GM10266 (cell line): ENCODE measurements at regions not wholly inside any gene's neighbourhood (a gene's known extent, or its start where the extent isn't known, plus 50 kb on each side); places are given as distances from the start of the nearest gene placed in this dataset.
"Not testable (repeated sequence)": the region's sequence is repeated elsewhere in the genome, so short reads cannot be mapped to it uniquely, and the experiment has no call there.

Experiments used
- DNase-seq: peaks from one replicate; pipeline ENCODE4 v3.0.0; 2012; ENCODE audit errors: extremely low spot score
- TF ChIP-seq, protein P1 (sequence below): IDR thresholded peaks from 2 replicates; pipeline ENCODE4 v1.5.1; 2012; ENCODE audit warnings: mild to moderate bottlenecking, low read depth; ENCODE audit not compliant: control insufficient read depth, insufficient read depth; ENCODE audit errors: missing control alignments

DNA sequence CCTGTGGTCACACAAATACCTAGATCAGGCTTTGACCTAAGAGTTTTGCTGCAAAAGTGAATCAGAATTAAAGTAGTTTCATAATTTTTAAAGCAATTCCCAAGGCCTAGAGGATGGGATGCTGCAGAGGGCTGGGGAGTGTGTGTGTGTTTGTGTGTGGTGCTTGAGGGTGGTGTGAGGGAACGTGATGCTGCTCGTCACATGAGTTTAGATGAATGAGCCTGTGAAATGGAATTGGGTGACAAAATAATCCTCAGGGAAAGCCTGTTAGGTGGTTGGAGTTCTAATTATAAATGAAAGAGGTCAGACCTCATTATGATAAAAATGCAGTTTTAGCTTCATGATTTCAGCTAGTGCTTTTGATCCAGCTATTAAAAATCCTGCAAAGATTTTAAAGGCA, 87.5 kb upstream of the TMEM170B start:
- no peak for DNase-seq
- TF ChIP-seq, protein P1, sequence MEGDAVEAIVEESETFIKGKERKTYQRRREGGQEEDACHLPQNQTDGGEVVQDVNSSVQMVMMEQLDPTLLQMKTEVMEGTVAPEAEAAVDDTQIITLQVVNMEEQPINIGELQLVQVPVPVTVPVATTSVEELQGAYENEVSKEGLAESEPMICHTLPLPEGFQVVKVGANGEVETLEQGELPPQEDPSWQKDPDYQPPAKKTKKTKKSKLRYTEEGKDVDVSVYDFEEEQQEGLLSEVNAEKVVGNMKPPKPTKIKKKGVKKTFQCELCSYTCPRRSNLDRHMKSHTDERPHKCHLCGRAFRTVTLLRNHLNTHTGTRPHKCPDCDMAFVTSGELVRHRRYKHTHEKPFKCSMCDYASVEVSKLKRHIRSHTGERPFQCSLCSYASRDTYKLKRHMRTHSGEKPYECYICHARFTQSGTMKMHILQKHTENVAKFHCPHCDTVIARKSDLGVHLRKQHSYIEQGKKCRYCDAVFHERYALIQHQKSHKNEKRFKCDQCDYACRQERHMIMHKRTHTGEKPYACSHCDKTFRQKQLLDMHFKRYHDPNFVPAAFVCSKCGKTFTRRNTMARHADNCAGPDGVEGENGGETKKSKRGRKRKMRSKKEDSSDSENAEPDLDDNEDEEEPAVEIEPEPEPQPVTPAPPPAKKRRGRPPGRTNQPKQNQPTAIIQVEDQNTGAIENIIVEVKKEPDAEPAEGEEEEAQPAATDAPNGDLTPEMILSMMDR = no peak

DNA sequence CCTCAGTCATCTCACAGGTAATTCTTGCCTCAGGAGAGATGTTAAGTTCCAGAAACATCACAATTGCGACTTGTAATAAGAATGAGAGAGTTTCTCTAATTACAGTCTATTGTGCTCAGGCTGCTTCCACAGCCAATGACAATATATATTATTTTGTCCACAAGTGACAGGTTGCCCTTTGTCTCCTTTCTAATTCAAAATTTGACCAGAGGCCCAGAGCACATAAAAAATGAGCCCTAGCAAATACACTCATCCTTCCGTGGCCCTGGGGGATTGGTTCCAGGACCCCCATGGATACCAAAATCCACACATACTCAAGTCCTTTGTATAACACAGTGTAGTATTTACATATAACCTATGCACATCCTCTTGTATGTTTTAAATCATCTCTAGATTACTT, 88.1 kb upstream of the TMEM170B start:
- no peak for DNase-seq
- TF ChIP-seq, protein P1 = no peak

DNA sequence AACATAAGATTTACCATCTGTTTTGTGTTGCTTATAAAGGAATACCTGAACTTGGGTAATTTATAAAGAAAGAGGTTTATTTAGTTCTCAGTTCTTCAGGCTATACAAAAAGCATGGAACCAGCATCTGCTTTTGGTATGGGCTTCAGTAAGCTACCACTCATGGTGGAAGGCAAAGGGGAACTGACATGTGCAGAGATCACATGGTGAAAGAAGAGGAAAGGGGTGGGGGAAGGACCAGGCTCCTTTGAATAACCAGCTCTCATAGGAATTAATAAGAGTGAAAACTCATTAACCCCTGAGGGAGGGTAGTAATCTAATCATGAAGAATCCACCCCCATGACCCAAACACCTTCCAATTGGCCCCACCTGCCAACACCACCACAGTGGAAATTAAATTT, 89.5 kb upstream of the TMEM170B start:
- TF ChIP-seq, protein P1 = no peak
- DNase-seq = no peak

DNA sequence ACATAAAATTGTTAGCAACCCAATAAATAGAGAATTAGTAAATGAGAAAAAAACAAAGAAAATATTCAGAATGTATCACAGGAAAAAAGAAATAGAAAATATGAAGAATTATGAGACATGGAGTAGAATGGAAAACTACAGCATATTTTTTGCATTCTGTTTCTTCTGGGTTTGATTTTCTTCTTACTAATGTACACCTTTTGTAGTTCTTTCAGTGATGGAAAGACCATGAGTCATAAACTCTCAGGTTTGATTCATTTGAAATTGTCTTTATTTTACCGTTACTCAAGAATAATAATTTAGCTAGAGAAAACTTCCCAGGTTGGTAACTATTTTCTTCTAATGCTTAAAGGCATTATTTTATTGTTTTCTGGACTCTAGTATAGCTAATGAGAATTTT, 90.3 kb upstream of the TMEM170B start:
- TF ChIP-seq, protein P1 = no peak
- no peak for DNase-seq

DNA sequence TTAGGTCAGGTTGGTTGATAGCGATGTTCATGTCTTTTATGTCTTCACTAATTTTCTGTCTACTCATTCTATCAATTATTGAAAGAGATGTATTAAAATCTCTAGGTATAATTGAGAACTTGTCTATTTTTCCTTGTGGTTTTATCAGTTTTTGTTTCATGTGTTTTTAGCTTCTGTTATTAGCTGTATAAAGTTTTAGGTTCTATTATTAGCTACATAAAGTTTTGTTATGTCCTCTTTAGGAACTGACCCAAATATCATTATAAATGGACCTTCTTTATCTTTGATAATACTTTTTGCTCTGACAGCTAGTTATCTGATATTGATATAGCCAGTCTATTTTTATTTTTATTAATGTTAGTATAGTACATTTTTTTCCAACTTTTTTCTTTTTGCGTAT, 92.4 kb upstream of the TMEM170B start:
- TF ChIP-seq, protein P1 = no peak

DNA sequence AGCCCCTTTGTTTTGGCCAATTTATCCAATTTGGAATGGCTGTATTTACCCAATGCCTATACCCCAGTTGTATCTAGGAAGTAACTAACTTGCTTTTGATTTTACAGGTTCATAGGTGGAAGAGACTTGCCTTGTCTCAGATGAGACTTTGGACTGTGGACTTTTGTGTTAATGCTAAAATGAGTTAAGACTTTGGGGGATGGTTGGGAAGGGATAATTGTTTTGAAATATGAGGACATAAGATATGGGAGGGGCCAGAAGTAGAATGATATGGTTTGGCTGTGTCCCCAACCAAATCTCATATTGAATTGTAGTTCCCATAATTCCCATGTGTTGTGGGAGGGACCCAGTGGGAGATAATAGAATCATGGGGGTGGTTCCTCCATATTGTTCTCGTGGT, 94.4 kb upstream of the TMEM170B start:
- DNase-seq = not testable (repeated sequence)

More for the DNA sequence above, 92.4 kb upstream of the TMEM170B start:
- DNase-seq = no peak

DNA sequence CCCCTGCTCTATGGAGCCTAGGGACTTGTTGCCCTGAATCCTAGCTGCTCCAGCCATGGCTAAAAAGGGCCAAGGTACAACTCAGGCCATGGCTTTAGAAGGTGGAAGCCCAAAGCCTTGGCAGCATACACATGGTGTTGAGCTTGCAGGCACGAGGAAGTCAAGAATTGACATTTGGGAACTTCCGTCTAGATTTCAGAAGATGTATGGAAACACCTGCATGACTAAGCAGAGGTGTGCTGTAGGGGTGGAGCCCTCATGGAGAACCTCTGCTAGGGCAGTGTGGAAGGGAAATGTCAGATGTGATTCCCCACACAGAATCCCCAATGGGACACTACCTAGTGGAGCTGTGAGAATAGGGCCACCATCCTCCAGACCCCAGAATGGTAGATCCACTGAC, 95.1 kb upstream of the TMEM170B start:
- no peak for DNase-seq
- TF ChIP-seq, protein P1 = no peak

DNA sequence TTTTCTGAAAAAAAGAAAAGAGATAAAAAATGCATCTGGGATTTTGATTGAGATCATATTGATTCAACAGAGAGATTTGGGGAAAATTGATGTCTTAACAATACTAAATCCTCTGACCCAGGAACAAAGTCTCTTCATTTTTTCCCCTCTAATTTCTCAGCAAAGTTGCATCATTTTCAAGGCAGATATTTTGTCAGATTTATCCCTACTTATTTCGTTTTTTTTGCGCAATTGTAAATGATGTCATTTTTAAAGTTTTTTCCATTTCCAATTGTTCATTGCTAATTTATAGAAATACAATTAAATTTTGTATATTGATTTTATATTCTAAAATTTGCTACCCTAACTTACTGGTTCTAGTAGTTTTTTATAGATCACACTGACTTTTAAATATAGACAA, 97.7 kb upstream of the TMEM170B start:
- TF ChIP-seq, protein P1 = no peak
- no peak for DNase-seq
